GM19328 (cell line): ENCODE measurements at regions not wholly inside any gene's neighbourhood (a gene's known extent, or its start where the extent isn't known, plus 50 kb on each side); places are given as distances from the start of the nearest gene placed in this dataset.

Source experiments
- ATAC-seq: cut with Tn5 transposase; IDR thresholded peaks from one replicate; pipeline ENCODE4 v1.9.1; 2021; ENCODE audit warnings: mild to moderate bottlenecking, moderate library complexity; ENCODE audit not compliant: unreplicated experiment

DNA sequence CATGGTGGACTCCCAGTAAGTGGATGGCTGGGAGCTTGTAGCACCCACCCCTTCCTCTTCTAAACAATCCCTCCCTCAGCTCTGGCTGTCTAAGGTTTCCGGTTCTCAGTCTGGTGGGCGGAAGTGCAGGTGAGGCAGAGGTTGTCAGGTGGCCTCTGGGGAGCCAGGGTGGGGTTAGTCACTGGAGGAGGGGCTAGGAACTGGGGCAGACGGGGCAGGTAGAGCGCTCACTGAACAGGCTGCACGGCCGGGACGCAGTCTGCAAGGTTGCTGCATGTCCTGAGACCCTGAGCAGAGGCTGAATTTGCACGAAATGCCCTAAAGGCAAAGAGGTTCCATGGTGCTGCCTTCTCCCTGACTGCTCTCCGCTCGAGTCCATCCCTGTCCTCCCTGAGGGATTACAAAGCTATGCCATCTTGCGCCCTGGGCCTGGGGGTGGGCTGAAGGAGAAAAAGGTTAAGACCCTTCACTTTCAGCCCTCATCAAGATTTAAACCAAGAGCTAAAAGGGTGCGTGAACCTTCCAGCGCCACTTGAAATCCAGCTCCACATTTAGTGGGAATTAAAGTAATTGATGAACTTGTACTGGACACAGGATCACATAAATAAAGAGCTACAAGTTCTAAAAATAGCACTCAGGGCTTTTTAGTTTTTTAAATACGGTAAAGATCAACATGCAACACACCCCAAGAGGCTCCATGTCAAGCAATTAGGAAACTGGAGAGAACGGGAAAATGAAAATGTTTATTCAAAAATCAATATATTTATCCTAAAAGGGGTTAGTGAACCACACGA, 62.3 kb upstream of the CTBP2 start:
- ATAC-seq, result no peak

DNA sequence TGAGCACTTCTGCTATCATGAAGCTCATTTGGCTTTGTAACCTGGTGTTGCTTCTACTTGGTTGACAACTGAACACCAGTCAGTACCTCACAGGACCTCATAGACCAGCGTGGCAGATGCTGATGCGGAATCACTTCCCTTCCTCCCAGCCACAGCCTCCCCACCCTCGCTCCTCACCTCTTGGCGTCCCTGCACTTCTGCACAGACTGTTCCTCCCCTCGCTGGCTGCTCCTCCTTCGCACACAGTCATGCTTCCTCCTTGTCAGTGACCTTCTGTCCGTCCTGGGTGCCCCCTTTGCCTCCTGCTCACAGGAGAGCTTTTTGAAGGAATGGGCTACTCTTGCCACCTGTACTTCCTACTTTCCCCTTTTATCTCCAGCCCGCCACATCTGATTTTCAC, 61.4 kb upstream of the CTBP2 start:
- ATAC-seq, result no peak

DNA sequence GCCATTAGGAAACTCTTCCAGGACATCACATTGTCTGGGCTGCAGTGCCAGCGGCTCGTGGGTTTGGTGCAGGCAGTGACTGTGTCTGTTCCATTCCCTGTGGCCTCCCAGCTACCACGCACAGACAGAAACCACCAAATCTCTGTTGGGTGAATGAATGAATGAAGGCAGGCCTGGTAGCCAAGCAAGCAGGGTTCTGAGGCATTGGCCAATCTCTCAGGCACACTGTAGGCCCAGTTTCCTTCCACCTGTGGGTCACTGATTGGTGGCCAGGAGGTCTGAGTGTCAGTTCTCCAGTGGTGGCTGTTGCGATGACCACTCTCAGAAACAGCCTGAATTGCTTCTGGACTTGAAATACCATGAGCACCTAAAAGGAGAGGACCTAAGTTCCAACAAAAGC, 59.4 kb upstream of the CTBP2 start:
- ATAC-seq, result no peak

DNA sequence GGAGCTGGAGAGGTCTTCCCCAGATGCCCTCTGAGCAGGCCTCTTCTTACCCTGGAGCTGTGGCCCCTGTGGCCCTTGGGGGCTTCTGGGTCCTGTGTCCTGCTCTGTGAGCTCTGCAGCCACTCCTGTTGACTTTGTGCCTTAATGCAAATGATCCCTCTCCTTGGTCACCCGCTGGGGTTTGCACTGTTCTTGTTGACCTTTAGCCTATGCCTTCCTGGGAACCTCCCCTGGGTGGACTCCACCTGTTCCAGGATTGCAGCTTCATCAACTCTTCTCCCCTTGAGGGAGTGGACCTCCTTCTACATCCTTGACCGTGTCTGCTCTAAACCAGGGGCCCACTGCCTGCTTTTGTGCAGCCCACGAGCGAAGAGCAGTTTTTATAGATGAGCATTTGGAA, 58.6 kb upstream of the CTBP2 start:
- ATAC-seq, result no peak

DNA sequence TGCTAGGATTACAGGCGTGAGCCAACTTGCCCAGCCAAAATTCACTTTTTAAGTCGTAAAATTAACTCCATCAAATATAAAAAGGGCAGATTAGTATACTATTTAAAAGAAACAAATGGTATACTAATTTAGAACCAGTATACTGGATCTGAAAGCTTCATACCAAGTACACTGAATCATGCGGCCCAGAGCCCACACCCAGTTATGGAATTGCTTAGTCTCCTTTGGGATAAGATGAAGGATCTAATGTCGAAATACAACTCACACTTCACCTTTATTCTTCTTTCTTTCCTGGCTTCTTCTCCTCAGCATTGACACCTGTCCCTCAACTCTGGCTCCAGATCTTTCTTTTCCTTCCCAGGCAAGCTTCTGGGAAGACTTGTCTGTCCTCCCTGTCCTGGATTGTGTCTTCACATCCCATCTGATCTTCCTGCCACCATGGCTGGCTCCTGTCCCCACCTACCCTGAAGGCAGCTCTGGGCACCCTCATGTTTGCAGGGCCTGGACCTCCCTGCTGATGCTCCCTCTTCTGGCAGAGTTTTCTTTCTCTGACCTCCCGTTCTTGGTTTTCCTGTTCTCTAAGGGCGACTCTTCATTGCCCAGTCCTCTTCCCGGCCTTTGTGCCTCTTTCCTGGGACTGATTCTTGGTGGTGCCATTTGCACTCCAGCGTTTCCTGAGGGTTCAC, 57.8 kb upstream of the CTBP2 start:
- no peak for ATAC-seq

DNA sequence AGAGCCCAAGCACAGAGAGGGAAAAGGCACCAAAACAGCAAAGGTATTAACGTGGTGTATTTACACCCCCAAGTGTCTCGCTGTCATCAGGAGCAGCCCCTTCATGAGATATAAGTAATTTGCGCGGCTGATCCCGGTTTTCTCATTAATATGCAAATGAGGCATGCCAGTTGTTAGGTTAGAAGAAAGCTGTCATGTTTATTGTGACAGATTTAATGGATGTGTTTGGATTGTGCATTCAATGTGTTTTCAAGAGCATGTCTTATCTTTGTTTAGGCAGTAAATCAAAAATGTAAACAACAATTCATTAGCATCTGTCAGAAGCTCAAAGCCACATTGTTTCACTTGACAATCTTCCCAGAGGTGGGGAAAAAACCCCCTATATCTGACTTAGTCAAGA, 56.5 kb upstream of the CTBP2 start:
- ATAC-seq, result no peak

DNA sequence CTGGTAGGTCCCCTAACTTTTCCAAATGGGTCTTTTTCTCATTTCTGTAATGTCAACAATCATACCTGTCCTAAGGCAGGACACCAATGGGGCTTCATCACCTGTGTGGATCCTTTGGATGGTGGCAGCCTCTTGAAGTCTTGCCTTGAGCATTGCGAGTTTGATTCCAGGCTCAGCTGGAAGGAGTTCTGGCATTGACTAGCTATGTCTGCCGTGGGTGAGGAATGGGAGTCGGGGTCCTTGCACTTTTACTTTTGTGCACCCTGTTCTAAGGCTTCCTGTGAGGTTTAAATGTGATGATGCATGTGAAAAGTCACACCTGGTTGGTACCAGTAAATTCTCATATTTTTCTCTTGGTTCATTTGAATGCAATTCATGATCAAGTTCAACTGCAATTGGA, 55.9 kb upstream of the CTBP2 start:
- ATAC-seq, result no peak

DNA sequence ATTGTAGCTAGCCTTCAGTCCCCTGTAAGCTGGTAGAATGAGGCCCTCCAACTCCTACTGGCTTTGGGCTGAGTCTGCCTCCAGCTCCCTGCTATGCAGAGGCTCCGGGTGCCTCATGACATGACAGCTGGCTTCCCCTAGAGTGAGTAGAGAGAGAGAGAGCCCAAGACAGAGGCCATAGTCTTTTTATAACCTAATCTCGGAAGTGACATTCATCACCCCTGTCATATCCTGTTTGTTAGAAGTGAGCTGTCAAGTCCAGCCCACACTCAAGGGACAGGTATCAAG, 53.9 kb upstream of the CTBP2 start:
- ATAC-seq, result no peak

DNA sequence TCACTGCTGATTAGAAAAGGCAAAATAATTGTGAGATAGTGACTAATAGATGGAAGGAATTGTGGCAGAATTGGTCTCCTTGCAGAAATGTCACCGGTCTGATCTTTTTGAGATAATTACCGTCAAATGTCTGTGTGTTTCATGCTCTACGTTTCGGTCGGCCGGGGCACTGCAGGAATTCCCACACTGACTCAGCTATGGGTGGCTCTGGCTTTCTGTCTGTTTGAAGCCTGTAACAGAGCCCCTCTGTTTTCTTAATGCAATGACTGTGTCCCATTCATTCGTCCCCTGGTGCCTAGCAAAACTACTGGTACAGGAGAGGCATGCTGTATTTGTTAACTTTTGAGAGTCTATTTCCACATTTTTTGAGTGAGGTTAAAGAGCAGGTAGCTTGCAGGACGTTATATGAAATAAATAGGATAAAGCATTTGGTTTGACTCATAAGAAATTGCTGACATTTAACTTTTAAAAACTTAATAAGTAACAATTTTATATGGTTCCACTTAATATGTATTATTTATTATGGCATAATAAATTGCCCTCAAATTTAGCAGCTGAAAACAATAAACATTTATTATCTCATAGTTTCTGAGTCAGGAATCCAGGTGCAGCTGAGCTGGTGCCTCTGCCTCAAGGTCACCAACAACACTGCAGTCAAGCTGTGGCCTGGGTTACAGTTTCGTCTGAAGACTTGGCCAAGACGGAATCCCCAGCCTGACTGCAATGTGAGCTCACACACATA, 53.3 kb upstream of the CTBP2 start:
- ATAC-seq, result no peak

DNA sequence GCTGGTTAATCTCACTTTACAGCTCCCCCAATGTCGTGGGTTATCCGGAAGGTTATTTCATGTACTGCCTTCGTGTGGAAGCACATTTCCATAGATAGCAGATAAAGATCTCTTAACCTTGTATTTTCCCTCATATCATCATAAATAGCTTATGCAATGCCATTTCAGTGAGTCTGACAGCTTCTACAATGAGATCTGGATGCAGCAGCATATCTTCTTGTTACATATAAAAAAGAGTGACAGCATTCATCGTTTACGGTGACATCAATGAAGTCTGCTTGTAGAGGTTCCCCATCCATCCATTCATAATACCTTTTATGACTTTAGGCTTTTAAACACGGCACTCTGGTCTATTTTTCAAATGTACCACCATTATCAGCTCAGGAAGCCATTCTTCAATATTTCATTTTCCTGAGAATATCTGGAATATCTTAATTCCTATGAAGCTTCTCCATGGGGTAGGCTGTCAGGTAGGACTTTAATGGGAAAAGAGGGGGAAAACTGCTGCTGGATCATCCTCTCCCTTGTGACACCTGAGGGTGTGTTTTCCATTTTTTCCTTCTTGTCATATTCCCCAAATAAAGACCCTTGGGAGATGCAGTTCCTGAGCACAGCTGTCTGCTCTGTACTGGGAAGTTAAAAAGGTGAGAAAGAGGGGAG, 51.9 kb upstream of the CTBP2 start:
- no peak for ATAC-seq
